Testis (tissue), 2 donors: ENCODE measurements at regions not wholly inside any gene's neighbourhood (a gene's known extent, or its start where the extent isn't known, plus 50 kb on each side); places are given as distances from the start of the nearest gene placed in this dataset.

ENCODE experiments used
- DNase-seq: peaks from one replicate; pipeline ENCODE4 v3.0.0-alpha.2; 2019
- H3K27ac ChIP-seq, 2 donors: fragments of 200-600 bp; sonication (generic); one replicate each; pipeline ENCODE4 v1.5.1; 2019
- H3K27me3 ChIP-seq: fragments of 200-600 bp; sonication (generic); one replicate; pipeline ENCODE4 v1.5.1; 2019
- H3K36me3 ChIP-seq: fragments of 200-600 bp; sonication (generic); one replicate; pipeline ENCODE4 v1.5.1; 2017; ENCODE audit warnings: low read depth; ENCODE audit errors: missing control alignments
- H3K4me1 ChIP-seq: fragments of 200-600 bp; sonication (generic); one replicate; pipeline ENCODE4 v1.5.1; 2019
- H3K4me3 ChIP-seq, 2 donors: fragments of 200-600 bp; sonication (generic); one replicate each; pipeline ENCODE4 v1.5.1; 2017 to 2019
- H3K9me3 ChIP-seq: fragments of 200-600 bp; sonication (generic); one replicate; pipeline ENCODE4 v1.5.1; 2017
- CTCF ChIP-seq, 3 experiments: fragments of 450-650 bp in 2 of 3; fragments of 200-600 bp in 1 of 3; sonication (generic) in 1 of 3; IDR thresholded peaks; one replicate each; pipeline ENCODE4 v1.5.1; 2016 to 2019; ENCODE audit warnings: antibody characterized with exemption in 3 of 3, mild to moderate bottlenecking in 2 of 3, moderate library complexity in 1 of 3
- POLR2A ChIP-seq: fragments of 450-650 bp; IDR thresholded peaks from one replicate; pipeline ENCODE4 v1.6.1; 2017; ENCODE audit warnings: antibody characterized with exemption, mild to moderate bottlenecking, moderate library complexity
- WGBS, 2 donors: methylation state at CpG; one replicate each; pipeline ENCODE4 v1.1.5; 2018; 5-methylcytosine and 5-hydroxymethylcytosine counted together
- intact Hi-C: fragments of 100-400 bp; cut with DNase I; formaldehyde crosslinking; loops from one replicate; pipeline ENCODE4 v1.15.1; 2023; ENCODE audit warnings: low total_unique reads

GRCh38 chr3:63090656-63091055, 187.5 kb upstream of the SYNPR start:
- Histone ChIP-seq H3K27ac (no peak overlapping the region), H3K4me1 (no peaks in the 10 kb centered on the region), H3K27me3 (no peaks in the 10 kb centered on the region), H3K36me3 (no peaks in the 10 kb centered on the region), H3K9me3 (no peaks in the 10 kb centered on the region), H3K4me3 (no peak overlapping the region)
- no peak for DNase-seq
- WGBS, 2 donors = 47 to 55% methylated on average over 2 of the region's 2 CpGs
- no peak for TF ChIP-seq POLR2A
- no peak for TF ChIP-seq CTCF (IDR thresholded peaks at IDR 0.05)
- intact Hi-C loops = no loop called here

DNA sequence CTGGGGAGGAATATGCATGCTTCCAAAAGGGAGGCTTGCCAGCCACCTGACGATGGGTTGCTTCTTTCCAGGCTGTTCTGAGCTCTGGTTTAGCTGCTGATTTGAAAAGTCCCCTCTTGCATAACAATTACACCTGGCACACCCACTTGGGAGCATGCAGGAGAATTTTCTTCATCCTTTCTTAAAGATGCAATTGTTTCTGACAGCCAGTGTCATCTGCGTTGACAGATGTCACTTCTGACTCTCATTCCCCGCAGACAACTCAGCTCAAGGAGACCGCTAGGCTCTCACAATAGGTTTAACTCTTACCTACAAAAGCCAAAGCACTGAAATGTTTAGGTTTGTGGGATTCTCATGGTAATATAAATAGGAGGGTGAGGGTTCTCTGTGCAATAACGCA, 185.6 kb upstream of the SYNPR start:
- H3K27ac ChIP-seq = no peak overlapping the region
- WGBS, 2 donors = 56 to 75% methylated on average over 5 of the region's 5 CpGs
- no peaks in the 10 kb centered on the region for H3K36me3 ChIP-seq
- H3K4me3 ChIP-seq = no peak overlapping the region
- intact Hi-C loops = no loop called here
- no peaks in the 10 kb centered on the region for H3K4me1 ChIP-seq
- no peaks in the 10 kb centered on the region for H3K9me3 ChIP-seq
- no peaks in the 10 kb centered on the region for H3K27me3 ChIP-seq
- no peak for TF ChIP-seq POLR2A
- no peak for TF ChIP-seq CTCF (IDR thresholded peaks at IDR 0.05)
- DNase-seq = no peak

DNA sequence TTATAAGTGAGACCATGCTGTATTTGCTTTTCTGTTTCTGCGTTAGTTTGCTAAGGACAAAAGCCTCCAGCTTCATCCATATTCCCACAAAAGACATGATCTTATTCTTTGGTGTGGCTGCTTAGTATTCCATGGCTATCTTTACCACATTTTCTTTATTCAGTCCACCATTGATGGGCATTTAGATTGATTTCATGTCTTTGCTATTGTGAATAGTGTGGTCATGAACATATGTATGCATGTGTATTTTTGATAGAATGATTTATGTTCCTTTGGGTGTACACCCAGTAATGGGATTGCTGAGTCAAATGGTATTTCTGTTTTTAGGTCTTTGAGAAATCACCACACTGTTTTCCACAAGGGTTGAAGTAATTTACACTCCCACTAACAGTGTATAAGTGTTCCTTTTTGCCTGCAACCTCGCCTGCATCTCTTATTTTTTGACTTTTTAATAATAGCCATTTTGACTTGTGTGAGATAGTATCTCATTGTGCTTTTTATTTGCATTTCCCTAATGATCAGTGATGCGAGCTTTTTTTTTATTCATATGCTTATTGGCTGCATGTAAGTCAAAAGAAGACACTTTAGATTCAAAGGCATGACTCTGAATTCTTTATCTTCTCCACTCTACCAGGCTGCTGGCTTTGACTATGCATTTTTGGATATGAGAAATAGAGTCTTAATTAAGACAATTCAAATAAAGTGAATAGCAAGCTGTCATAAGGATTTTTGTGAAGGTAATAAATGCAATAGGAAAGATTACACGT, 183.3 kb upstream of the SYNPR start:
- H3K9me3 ChIP-seq = no peaks in the 10 kb centered on the region
- H3K36me3 ChIP-seq = no peaks in the 10 kb centered on the region
- H3K4me3 ChIP-seq = no peak overlapping the region
- no peak overlapping the region for H3K27ac ChIP-seq
- 81 to 85% methylated on average over 4 of the region's 4 CpGs for WGBS, 2 donors
- H3K4me1 ChIP-seq = no peaks in the 10 kb centered on the region
- no peak for TF ChIP-seq POLR2A
- no peak for TF ChIP-seq CTCF (IDR thresholded peaks at IDR 0.05)
- H3K27me3 ChIP-seq = no peaks in the 10 kb centered on the region
- DNase-seq = no peak
- intact Hi-C loops = no loop called here

- DNase-seq = peak; percentile 13
- no peaks in the 10 kb centered on the region for H3K4me1 ChIP-seq
- intact Hi-C loops = no loop called here
- H3K4me3 ChIP-seq = peak overlapping the region in 1 of 2 donors; percentile 20
- H3K36me3 ChIP-seq = no peaks in the 10 kb centered on the region
- no peaks in the 10 kb centered on the region for H3K9me3 ChIP-seq
- H3K27me3 ChIP-seq = no peaks in the 10 kb centered on the region
- TF ChIP-seq CTCF (IDR thresholded peaks at IDR 0.05) = no peak
- no peak for TF ChIP-seq POLR2A
- WGBS, 2 donors = 64 to 67% methylated on average over 13 to 32 of the region's 32 CpGs
- no peak overlapping the region for H3K27ac ChIP-seq
Observed at GRCh38 chr3:63096248-63097058, 181.7 kb upstream of the SYNPR start.
